ENCODE measurements at regions not wholly inside any gene's neighbourhood (a gene's known extent, or its start where the extent isn't known, plus 50 kb on each side); places are given as distances from the start of the nearest gene placed in this dataset.
"Not testable (repeated sequence)": the region's sequence is repeated elsewhere in the genome, so short reads cannot be mapped to it uniquely, and the experiment has no call there.

- not testable (repeated sequence) for TF ChIP-seq ZNF274 (IDR thresholded peaks at IDR 0.05; ENCODE audit: low read depth, low read length); YY1 (IDR thresholded peaks at IDR 0.05; ENCODE audit: insufficient read depth, insufficient read length); SUZ12 (IDR thresholded peaks at IDR 0.05; ENCODE audit: extremely low read depth, insufficient read depth, insufficient read length)
Observed at GRCh38 chr13:18837179-18837745, 344.4 kb downstream of the TUBA3C start.
